Heart right ventricle (tissue), 16 donors: ENCODE measurements at regions not wholly inside any gene's neighbourhood (a gene's known extent, or its start where the extent isn't known, plus 50 kb on each side); places are given as distances from the start of the nearest gene placed in this dataset.

Experiments used
- ATAC-seq, 8 donors: fragments of 200-7000 bp; cut with Tn5 transposase; one replicate each; pipeline ENCODE4 v1.9.1; 2020; ENCODE audit warnings: mild to moderate bottlenecking in 8 of 8, moderate library complexity in 8 of 8, moderate number of reproducible peaks in 1 of 8
- DNase-seq, 2 donors: peaks; one replicate each; pipeline ENCODE4 v3.0.0-alpha.2; 2020
- H3K27ac ChIP-seq, 10 donors: fragments of 200-600 bp; sonication (generic) in 2 of 10; one replicate each; pipeline versions ENCODE4 v1.5.0 to v1.8.0; 2020 to 2022; ENCODE audit warnings: mild to moderate bottlenecking in 3 of 10
- H3K27me3 ChIP-seq, 7 donors: fragments of 200-600 bp; one replicate each; pipeline ENCODE4 v1.8.0; 2021 to 2022; ENCODE audit warnings: mild to moderate bottlenecking in 2 of 7
- H3K36me3 ChIP-seq, 9 donors: fragments of 200-600 bp; sonication (generic) in 1 of 9; one replicate each; pipeline versions ENCODE4 v1.5.0 to v1.8.0; 2020 to 2022; ENCODE audit warnings: mild to moderate bottlenecking in 2 of 9
- H3K4me1 ChIP-seq, 9 donors: fragments of 200-600 bp; sonication (generic) in 1 of 9; one replicate each; pipeline versions ENCODE4 v1.5.0 to v1.8.0; 2020 to 2022; ENCODE audit warnings: mild to moderate bottlenecking in 4 of 9
- H3K4me3 ChIP-seq, 10 donors: fragments of 200-600 bp; sonication (generic) in 2 of 10; one replicate each; pipeline versions ENCODE4 v1.5.0 to v1.8.0; 2020 to 2022; ENCODE audit warnings: mild to moderate bottlenecking in 7 of 10, moderate library complexity in 2 of 10
- H3K9me3 ChIP-seq, 11 donors: fragments of 200-600 bp in 10 of 11; sonication (generic) in 2 of 11; one replicate each; pipeline versions ENCODE4 v1.5.0 to v1.8.0; 2013 to 2022; ENCODE audit warnings: mild to moderate bottlenecking in 2 of 11, control low read depth in 1 of 11, moderate library complexity in 1 of 11
- CTCF ChIP-seq, 9 donors: fragments of 200-600 bp; sonication (generic) in 2 of 9; IDR thresholded peaks; one replicate each; pipeline versions ENCODE4 v1.5.0 to v1.8.0; 2021 to 2022; ENCODE audit warnings: antibody characterized with exemption in 9 of 9, mild to moderate bottlenecking in 5 of 9, moderate library complexity in 1 of 9
- WGBS, 2 donors: extraction: QIAGEN DNeasy Blood & Tissue Kit; methylation state at CpG; one replicate each; pipeline ENCODE4 v1.1.7; 2013; ENCODE audit warnings: inconsistent platforms in 1 of 2; 5-methylcytosine and 5-hydroxymethylcytosine counted together
- intact Hi-C, 10 donors: fragments of 100-400 bp; cut with DNase I; formaldehyde crosslinking; loops; one replicate each; pipeline versions ENCODE4 v1.11.1 to v1.14.2; 2022
- donor health status: Arrhythmogenic right ventricular cardiomyopathy.
- donor health status: ischemic (EF 13 %, LVEDD 7.1; RV severe dilation, severe dysfunction).
- donor health status: healthy with polysubstance abuse.
- donor health status: DM: no; HTN: yes; CAD: no.
- donor health status: DM: no; HTN: no; CAD: no.
- donor health status: ischemic (EF 25% LVEDD 6.9; RV normal size, moderate dysfunction).
- donor health status: ischemic (EF 25% LVEDD 5.7; RV mildly dilated, moderate dysfunction).
- donor health status: healthy.
- donor health status: DM: yes; HTN: yes; CAD: no.
- donor health status: Ischemic cardiomyopathy.
- donor health status: ischemic (EF 35%, LVEDD 5.7; RV mildly dilated, moderate dysfunction).
- donor health status: nonischemic (EF 11% LVEDD 7.7; RV severe dilation, severe dysfunction).
- donor health status: DM: yes; HTN: yes; CAD: no.
- donor health status: PGD.
- donor health status: ischemic (EF 29% LVEDD 5.4; RV normal size, mild dysfunction).
- donor health status: nonischemic (EF 23%, LVEDD 6.1; RV moderate dilation, normal function).

- 71 to 75% methylated on average over 1 of the region's 1 CpG for WGBS, 2 donors
- TF ChIP-seq CTCF (IDR thresholded peaks at IDR 0.05), result no peak
Measured at GRCh38 chr4:62797221-62797620, 1597.1 kb downstream of the ADGRL3 start.

GRCh38 chr4:62791386-62791785, 1591.3 kb downstream of the ADGRL3 start:
- H3K27ac ChIP-seq, result no peak overlapping the region
- no peak for DNase-seq
- H3K4me1 ChIP-seq, result no peaks in the 10 kb centered on the region
- H3K36me3 ChIP-seq, result no peaks in the 10 kb centered on the region
- H3K9me3 ChIP-seq, result peaks cover 0 to 7% (median 0%) of the 10 kb centered on the region in 11 donors
- no peak for ATAC-seq
- TF ChIP-seq CTCF (IDR thresholded peaks at IDR 0.05), result no peak
- intact Hi-C loops, result no loop called here
- H3K27me3 ChIP-seq, result no peaks in the 10 kb centered on the region
- H3K4me3 ChIP-seq, result no peak overlapping the region
- WGBS, 2 donors, result 75 to 85% methylated on average over 2 of the region's 2 CpGs

More at GRCh38 chr4:62797221-62797620, 1597.1 kb downstream of the ADGRL3 start:
- no peaks in the 10 kb centered on the region for H3K4me1 ChIP-seq
- H3K36me3 ChIP-seq, result no peaks in the 10 kb centered on the region
- no peak for ATAC-seq
- DNase-seq, result no peak
- peaks cover 0 to 10% (median 0%) of the 10 kb centered on the region in 11 donors for H3K9me3 ChIP-seq
- intact Hi-C loops, result no loop called here
- H3K27me3 ChIP-seq, result no peaks in the 10 kb centered on the region
- no peak overlapping the region for H3K4me3 ChIP-seq
- H3K27ac ChIP-seq, result no peak overlapping the region

GRCh38 chr4:62771983-62772557, 1571.9 kb downstream of the ADGRL3 start:
- no peak for TF ChIP-seq CTCF (IDR thresholded peaks at IDR 0.05)
- no peaks in the 10 kb centered on the region for H3K27me3 ChIP-seq
- intact Hi-C loops, result no loop called here
- no peak overlapping the region for H3K27ac ChIP-seq
- H3K9me3 ChIP-seq, result no peaks in the 10 kb centered on the region
- no peaks in the 10 kb centered on the region for H3K4me1 ChIP-seq
- H3K4me3 ChIP-seq, result no peak overlapping the region
- DNase-seq, result no peak
- 53 to 61% methylated on average over 9 of the region's 9 CpGs for WGBS, 2 donors
- H3K36me3 ChIP-seq, result no peaks in the 10 kb centered on the region
- no peak for ATAC-seq

- Histone ChIP-seq H3K27ac (no peak overlapping the region), H3K27me3 (no peaks in the 10 kb centered on the region), H3K4me1 (no peaks in the 10 kb centered on the region), H3K9me3 (peaks cover 0 to 31% (median 0%) of the 10 kb centered on the region in 11 donors), H3K36me3 (no peaks in the 10 kb centered on the region), H3K4me3 (no peak overlapping the region)
- ATAC-seq (no peak), DNase-seq (no peak)
- intact Hi-C loops, result no loop called here
- TF ChIP-seq CTCF (IDR thresholded peaks at IDR 0.05), result no peak
- WGBS, 2 donors, result 78 to 83% methylated on average over 6 of the region's 6 CpGs
Measured at GRCh38 chr4:62740296-62740695, 1540.2 kb downstream of the ADGRL3 start.
